ENCODE measurements at regions not wholly inside any gene's neighbourhood (a gene's known extent, or its start where the extent isn't known, plus 50 kb on each side); places are given as distances from the start of the nearest gene placed in this dataset.

GRCh38 chr1:243980471-243980870, 70.6 kb upstream of the ZBTB18 start:
- 92% methylated on average over 3 of the region's 3 CpGs for WGBS (ENCODE audit: insufficient coverage)

DNA sequence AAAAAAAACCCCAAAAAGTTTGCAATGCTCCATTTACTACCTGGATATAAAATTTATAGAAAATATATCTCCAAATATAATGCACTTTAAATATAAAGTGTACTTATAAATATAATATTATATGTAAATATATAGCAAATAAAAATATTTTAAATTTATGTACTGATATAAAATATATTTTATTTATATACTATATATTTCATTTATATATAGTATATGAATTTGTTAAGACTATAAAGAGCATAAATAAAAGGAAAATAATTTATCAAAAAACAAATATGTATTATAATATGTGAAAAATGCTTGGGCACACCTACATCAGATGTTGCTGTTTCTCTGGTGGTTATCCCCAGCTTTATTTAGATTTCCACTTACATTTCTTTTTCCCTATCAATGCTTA, 71.0 kb upstream of the ZBTB18 start:
- H3K27ac ChIP-seq (ENCODE audit: low read length), result no peak overlapping the region
- H3K9me3 ChIP-seq (ENCODE audit: control insufficient read depth, insufficient read depth, low read length), result no peaks in the 10 kb centered on the region
- ATAC-seq (no peak), DNase-seq (no peak)
- Mint-ChIP-seq H3K4me3 (no peak overlapping the region), H3K27ac (no peak overlapping the region), H3K9me3 (no peaks in the 10 kb centered on the region), H3K36me3 (no peaks in the 10 kb centered on the region), H3K27me3 (ENCODE audit: low read depth in 2 of 2) (peaks cover 6 to 14% of the 10 kb centered on the region in 2 donors), H3K4me1 (no peaks in the 10 kb centered on the region)
- H3K27me3 ChIP-seq (ENCODE audit: control insufficient read depth, insufficient read depth, low read length), result no peaks in the 10 kb centered on the region
- intact Hi-C loops (cut with micrococcal nuclease), result no loop called here
- TF ChIP-seq, protein P1, sequence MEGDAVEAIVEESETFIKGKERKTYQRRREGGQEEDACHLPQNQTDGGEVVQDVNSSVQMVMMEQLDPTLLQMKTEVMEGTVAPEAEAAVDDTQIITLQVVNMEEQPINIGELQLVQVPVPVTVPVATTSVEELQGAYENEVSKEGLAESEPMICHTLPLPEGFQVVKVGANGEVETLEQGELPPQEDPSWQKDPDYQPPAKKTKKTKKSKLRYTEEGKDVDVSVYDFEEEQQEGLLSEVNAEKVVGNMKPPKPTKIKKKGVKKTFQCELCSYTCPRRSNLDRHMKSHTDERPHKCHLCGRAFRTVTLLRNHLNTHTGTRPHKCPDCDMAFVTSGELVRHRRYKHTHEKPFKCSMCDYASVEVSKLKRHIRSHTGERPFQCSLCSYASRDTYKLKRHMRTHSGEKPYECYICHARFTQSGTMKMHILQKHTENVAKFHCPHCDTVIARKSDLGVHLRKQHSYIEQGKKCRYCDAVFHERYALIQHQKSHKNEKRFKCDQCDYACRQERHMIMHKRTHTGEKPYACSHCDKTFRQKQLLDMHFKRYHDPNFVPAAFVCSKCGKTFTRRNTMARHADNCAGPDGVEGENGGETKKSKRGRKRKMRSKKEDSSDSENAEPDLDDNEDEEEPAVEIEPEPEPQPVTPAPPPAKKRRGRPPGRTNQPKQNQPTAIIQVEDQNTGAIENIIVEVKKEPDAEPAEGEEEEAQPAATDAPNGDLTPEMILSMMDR (IDR thresholded peaks at IDR 0.05), result no peak
- H3K4me3 ChIP-seq (ENCODE audit: low read length), result no peak overlapping the region
- H3K36me3 ChIP-seq (ENCODE audit: control insufficient read depth, insufficient read depth, low read length), result no peaks in the 10 kb centered on the region
- H3K4me1 ChIP-seq (ENCODE audit: control insufficient read depth, insufficient read depth, low read length), result no peaks in the 10 kb centered on the region

More at GRCh38 chr1:243980471-243980870, 70.6 kb upstream of the ZBTB18 start:
- Mint-ChIP-seq H3K36me3 (no peaks in the 10 kb centered on the region), H3K4me1 (no peaks in the 10 kb centered on the region), H3K4me3 (no peak overlapping the region), H3K9me3 (no peaks in the 10 kb centered on the region), H3K27me3 (ENCODE audit: low read depth in 2 of 2) (peaks cover 8 to 14% of the 10 kb centered on the region in 2 donors), H3K27ac (no peak overlapping the region)
- Histone ChIP-seq H3K36me3 (ENCODE audit: control insufficient read depth, insufficient read depth, low read length) (no peaks in the 10 kb centered on the region), H3K9me3 (ENCODE audit: control insufficient read depth, insufficient read depth, low read length) (no peaks in the 10 kb centered on the region), H3K27me3 (ENCODE audit: control insufficient read depth, insufficient read depth, low read length) (no peaks in the 10 kb centered on the region), H3K27ac (ENCODE audit: low read length) (no peak overlapping the region), H3K4me1 (ENCODE audit: control insufficient read depth, insufficient read depth, low read length) (no peaks in the 10 kb centered on the region), H3K4me3 (ENCODE audit: low read length) (no peak overlapping the region)
- ATAC-seq (no peak), DNase-seq (no peak)
- TF ChIP-seq, protein P1 (IDR thresholded peaks at IDR 0.05), result no peak
- intact Hi-C loops (cut with micrococcal nuclease), result no loop called here

GRCh38 chr1:243979396-243979795, 71.7 kb upstream of the ZBTB18 start:
- Histone ChIP-seq H3K36me3 (ENCODE audit: control insufficient read depth, insufficient read depth, low read length) (no peaks in the 10 kb centered on the region), H3K4me3 (ENCODE audit: low read length) (no peak overlapping the region), H3K9me3 (ENCODE audit: control insufficient read depth, insufficient read depth, low read length) (no peaks in the 10 kb centered on the region), H3K4me1 (ENCODE audit: control insufficient read depth, insufficient read depth, low read length) (no peaks in the 10 kb centered on the region), H3K27me3 (ENCODE audit: control insufficient read depth, insufficient read depth, low read length) (no peaks in the 10 kb centered on the region), H3K27ac (ENCODE audit: low read length) (no peak overlapping the region)
- Mint-ChIP-seq H3K4me3 (no peak overlapping the region), H3K4me1 (no peaks in the 10 kb centered on the region), H3K9me3 (no peaks in the 10 kb centered on the region), H3K27me3 (ENCODE audit: low read depth in 2 of 2) (peaks cover 10 to 14% of the 10 kb centered on the region in 2 donors), H3K36me3 (no peaks in the 10 kb centered on the region), H3K27ac (no peak overlapping the region)
- intact Hi-C loops (cut with micrococcal nuclease), result no loop called here
- ATAC-seq (no peak), DNase-seq (peak in 1 of 2 donors; percentile 18)
- 98% methylated on average over 13 of the region's 18 CpGs for WGBS (ENCODE audit: insufficient coverage)
- TF ChIP-seq, protein P1 (IDR thresholded peaks at IDR 0.05), result no peak

DNA sequence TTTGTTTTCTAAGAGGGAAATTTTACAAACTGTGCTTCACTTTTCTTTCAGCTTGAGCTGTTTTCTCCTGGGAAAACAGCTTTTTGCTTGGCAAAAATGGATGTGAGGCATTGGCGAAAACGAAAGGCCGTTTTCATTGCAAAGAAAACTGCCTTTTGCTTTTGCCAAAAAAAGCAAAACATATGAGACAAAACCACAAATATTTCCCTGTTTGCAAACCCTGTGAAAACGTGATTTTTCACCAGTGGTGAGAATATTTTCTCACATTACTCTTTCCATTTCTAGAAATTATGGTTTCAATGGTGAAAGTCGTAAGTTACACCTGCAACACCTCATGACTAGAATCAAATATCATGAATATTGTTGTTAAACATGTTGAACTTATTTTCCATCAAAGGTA, 74.0 kb upstream of the ZBTB18 start:
- Mint-ChIP-seq H3K9me3 (no peaks in the 10 kb centered on the region), H3K27ac (no peak overlapping the region), H3K36me3 (no peaks in the 10 kb centered on the region), H3K4me1 (no peaks in the 10 kb centered on the region), H3K4me3 (no peak overlapping the region), H3K27me3 (ENCODE audit: low read depth in 2 of 2) (peaks cover 6 to 7% of the 10 kb centered on the region in 2 donors)
- Histone ChIP-seq H3K27me3 (ENCODE audit: control insufficient read depth, insufficient read depth, low read length) (no peaks in the 10 kb centered on the region), H3K27ac (ENCODE audit: low read length) (no peak overlapping the region), H3K4me3 (ENCODE audit: low read length) (no peak overlapping the region), H3K4me1 (ENCODE audit: control insufficient read depth, insufficient read depth, low read length) (no peaks in the 10 kb centered on the region), H3K9me3 (ENCODE audit: control insufficient read depth, insufficient read depth, low read length) (no peaks in the 10 kb centered on the region), H3K36me3 (ENCODE audit: control insufficient read depth, insufficient read depth, low read length) (no peaks in the 10 kb centered on the region)
- ATAC-seq (no peak), DNase-seq (no peak)
- WGBS (ENCODE audit: insufficient coverage), result 62% methylated on average over 4 of the region's 5 CpGs
- intact Hi-C loops (cut with micrococcal nuclease), result no loop called here
- TF ChIP-seq, protein P1 (IDR thresholded peaks at IDR 0.05), result no peak

All from natural killer cell (primary cell).